ENCODE measurements at regions not wholly inside any gene's neighbourhood (a gene's known extent, or its start where the extent isn't known, plus 50 kb on each side); places are given as distances from the start of the nearest gene placed in this dataset.

DNA sequence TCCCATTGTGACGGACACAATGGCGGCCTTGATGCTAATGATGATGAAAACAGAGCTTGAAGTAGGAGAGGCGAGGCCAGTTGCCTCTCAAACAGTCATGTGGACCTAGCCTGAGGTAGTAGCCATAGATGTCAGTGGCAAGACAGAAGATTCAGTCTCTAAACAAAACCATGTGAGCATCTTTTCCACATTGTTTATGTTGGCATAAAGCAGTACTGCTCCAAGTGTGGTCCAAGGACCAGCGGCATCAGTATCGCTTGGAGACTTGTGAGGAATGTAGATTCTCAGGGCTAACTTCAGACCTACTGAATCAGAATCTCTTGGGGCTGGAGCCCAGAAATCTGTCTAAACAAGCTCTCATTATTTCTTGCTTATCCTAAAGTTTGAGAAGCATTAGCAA is 312.8 kb upstream of the JAG1 start:
- no peak for DNase-seq
- no peak for TF ChIP-seq POLR2A (IDR thresholded peaks at IDR 0.05; ENCODE audit: low read length)
- TF ChIP-seq GATA1 (IDR thresholded peaks at IDR 0.05; ENCODE audit: low read depth, low read length), result no peak

- no peak for DNase-seq
- TF ChIP-seq GATA1 (IDR thresholded peaks at IDR 0.05; ENCODE audit: low read depth, low read length), result no peak
- no peak for TF ChIP-seq POLR2A (IDR thresholded peaks at IDR 0.05; ENCODE audit: low read length)
Measured at GRCh38 chr20:10987651-10988383, 314.0 kb upstream of the JAG1 start.

GRCh38 chr20:10990625-10991382 is 317.0 kb upstream of the JAG1 start:
- TF ChIP-seq POLR2A (IDR thresholded peaks at IDR 0.05; ENCODE audit: low read length) (no peak), GATA1 (IDR thresholded peaks at IDR 0.05; ENCODE audit: low read depth, low read length) (no peak)
- no peak for DNase-seq

- no peak for DNase-seq
- no peak for TF ChIP-seq GATA1 (IDR thresholded peaks at IDR 0.05; ENCODE audit: low read depth, low read length)
Measured at GRCh38 chr20:10992731-10993130, 318.9 kb upstream of the JAG1 start.

- no peak for DNase-seq
- TF ChIP-seq GATA1 (IDR thresholded peaks at IDR 0.05; ENCODE audit: low read depth, low read length), result no peak
- no peak for TF ChIP-seq POLR2A (IDR thresholded peaks at IDR 0.05; ENCODE audit: low read length)
Measured at GRCh38 chr20:10994991-10995700, 321.3 kb upstream of the JAG1 start.

GRCh38 chr20:10998476-10998875 is 324.7 kb upstream of the JAG1 start:
- DNase-seq, result no peak
- TF ChIP-seq GATA1 (IDR thresholded peaks at IDR 0.05; ENCODE audit: low read depth, low read length) (no peak), POLR2A (IDR thresholded peaks at IDR 0.05; ENCODE audit: low read length) (no peak)

DNA sequence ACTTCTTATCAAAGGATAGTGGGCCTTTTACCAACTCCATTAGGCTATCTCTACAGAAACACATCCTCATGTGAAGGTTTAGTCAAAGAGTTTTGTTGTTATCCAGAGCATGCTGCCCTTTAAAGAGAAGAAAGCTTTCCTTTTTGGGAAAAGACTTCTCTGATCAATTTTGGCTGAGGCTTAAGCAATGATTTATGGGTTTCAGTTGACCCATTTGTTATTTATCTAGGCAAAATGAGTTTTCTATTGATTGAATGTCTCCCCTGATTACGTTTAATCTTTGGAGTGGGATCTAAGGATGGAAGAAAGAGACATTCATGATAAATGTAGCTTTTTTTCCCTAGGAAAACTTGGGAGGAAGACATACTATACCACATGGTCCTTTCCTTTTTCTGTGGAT is 326.6 kb upstream of the JAG1 start:
- no peak for DNase-seq
- no peak for TF ChIP-seq POLR2A (IDR thresholded peaks at IDR 0.05; ENCODE audit: low read length)
- TF ChIP-seq GATA1 (IDR thresholded peaks at IDR 0.05; ENCODE audit: low read depth, low read length), result no peak

DNA sequence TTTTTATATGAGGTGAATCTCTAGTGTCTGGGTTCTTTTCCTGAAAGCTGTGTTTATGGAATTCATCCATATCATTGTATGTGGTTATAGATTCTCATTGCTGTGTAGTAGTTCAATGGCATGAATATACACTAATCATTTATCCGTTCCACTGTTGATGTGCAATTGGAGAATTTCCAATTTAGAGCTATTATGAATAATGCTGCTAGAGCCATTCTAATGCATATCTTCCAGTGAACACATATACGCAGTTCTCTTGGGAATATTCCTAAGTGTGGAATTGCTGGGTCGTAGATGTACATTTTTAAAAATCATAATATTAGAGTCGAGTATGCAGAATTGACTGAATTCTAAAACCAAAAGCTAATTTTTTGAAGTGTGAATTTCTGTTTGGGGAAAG is 327.5 kb upstream of the JAG1 start:
- no peak for TF ChIP-seq GATA1 (IDR thresholded peaks at IDR 0.05; ENCODE audit: low read depth, low read length)
- no peak for TF ChIP-seq POLR2A (IDR thresholded peaks at IDR 0.05; ENCODE audit: low read length)
- DNase-seq, result no peak

DNA sequence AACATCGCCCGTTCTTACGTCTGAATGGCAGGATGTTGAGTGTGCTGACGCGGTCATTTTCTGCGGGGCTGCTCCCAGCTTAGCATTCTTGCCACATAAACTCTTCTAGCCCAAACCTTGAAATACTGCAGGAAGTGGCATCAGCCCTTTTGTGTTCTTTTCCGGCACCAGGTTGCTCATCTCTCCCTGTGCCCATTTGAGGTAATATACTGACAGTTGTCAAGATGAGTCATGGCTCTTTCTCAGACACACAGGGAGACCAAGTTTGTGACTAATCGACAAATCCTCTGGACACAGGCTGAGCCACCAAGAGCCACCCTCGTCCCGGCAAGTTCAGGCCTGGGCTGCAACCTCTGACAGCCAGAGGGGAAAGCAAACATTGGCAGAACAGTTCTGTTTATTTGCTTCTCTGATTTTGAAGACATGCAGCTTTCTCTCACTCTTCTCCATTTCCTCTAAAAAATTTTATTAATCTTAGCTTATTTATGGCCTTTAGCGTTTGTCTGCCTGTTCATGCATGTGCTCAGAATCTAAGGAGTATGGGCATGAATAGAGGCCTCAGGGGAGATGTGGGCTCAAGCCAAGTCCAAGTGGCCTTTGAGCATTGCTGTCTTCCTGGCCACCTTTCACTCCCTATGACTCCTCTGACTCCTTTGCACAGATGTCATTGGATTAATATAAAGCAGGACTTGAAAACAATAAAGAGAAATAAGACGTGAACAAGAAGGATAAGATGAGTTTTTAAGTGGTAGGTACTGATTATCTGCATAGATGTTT is 328.2 kb upstream of the JAG1 start:
- TF ChIP-seq GATA1 (IDR thresholded peaks at IDR 0.05; ENCODE audit: low read depth, low read length) (no peak), POLR2A (IDR thresholded peaks at IDR 0.05; ENCODE audit: low read length) (no peak)
- DNase-seq, result no peak

GRCh38 chr20:11003341-11003740 is 329.5 kb upstream of the JAG1 start:
- no peak for DNase-seq

DNA sequence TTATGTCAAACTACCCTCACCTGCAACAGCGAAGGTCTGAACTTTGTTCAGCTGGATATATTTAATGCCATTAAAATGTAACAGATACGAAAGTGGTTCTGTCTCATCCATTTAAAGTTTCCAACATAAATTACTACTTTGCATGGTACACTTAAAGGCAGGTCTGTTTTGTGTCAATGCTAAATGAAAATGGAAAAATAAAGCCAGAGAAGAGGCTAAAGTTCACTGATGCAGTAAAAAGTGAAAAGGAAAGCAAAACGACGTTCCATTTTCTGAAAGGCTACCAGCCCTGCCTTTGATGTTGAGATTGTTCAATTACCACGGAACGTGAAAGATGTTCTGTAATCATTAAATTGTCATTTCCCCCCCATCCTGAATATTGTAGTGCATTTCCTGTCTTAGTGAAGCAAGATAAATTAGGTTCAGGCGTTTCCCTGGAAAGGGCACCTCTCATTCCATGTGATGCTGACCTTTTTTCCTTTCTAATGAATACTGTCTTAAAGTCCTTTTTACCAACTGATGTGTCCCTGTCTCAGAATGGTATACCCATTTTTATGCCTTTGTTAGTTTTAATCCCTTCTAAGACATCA is 334.7 kb upstream of the JAG1 start:
- DNase-seq, result no peak
- no peak for TF ChIP-seq GATA1 (IDR thresholded peaks at IDR 0.05; ENCODE audit: low read depth, low read length)
- no peak for TF ChIP-seq POLR2A (IDR thresholded peaks at IDR 0.05; ENCODE audit: low read length)

More at GRCh38 chr20:11003341-11003740, 329.5 kb upstream of the JAG1 start:
- TF ChIP-seq POLR2A (IDR thresholded peaks at IDR 0.05; ENCODE audit: low read length), result no peak
- TF ChIP-seq GATA1 (IDR thresholded peaks at IDR 0.05; ENCODE audit: low read depth, low read length), result no peak

DNA sequence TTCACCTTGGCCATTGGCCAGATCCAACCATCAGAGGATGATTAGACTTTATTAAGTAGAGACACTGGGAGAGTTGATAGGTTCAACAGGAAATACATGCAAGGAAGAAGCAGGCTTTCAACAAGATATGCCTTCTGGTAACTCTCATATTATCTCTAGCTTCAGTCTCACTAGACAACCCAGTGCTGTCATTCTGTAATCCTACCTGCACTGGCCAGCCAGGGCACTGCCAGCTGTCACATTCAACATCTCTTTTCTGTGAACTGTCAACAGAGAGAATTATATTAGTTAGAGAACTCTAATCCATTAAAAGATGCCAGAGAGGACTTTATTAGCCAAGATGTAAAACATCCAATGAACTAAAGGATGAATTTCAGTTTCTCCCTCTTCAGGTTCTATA is 337.9 kb upstream of the JAG1 start:
- TF ChIP-seq GATA1 (IDR thresholded peaks at IDR 0.05; ENCODE audit: low read depth, low read length) (no peak), POLR2A (IDR thresholded peaks at IDR 0.05; ENCODE audit: low read length) (no peak)
- DNase-seq, result no peak

DNA sequence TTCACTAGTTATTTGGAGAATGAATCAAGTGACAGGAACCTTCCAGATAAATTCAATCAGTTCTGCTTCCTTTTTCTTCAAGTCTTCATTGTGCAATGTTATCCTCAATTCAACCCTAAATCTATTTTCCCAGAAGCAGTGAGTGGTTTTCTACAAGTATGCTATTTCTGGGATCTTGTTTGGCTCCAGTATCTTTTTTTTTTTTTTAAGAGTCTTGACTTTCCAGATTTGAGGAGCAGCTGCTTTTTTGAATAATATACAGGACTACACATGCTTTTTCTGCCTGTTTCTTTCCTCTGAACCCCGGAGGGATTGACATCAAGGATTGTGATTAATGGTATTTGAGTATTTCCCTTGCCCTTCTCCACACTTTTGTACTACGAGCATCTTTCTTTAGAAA is 339.2 kb upstream of the JAG1 start:
- DNase-seq, result no peak
- TF ChIP-seq POLR2A (IDR thresholded peaks at IDR 0.05; ENCODE audit: low read length) (no peak), GATA1 (IDR thresholded peaks at IDR 0.05; ENCODE audit: low read depth, low read length) (no peak)
